Endothelial cell of umbilical vein (primary cell): ENCODE measurements at regions not wholly inside any gene's neighbourhood (a gene's known extent, or its start where the extent isn't known, plus 50 kb on each side); places are given as distances from the start of the nearest gene placed in this dataset.

ENCODE experiments used
- CTCF ChIP-seq, 2 donors: IDR thresholded peaks; 1 replicate in 1 of 2; 2 replicates in 1 of 2; pipeline ENCODE4 v1.5.1; 2011; ENCODE audit warnings: low read length in 2 of 2, mild to moderate bottlenecking in 2 of 2, moderate library complexity in 2 of 2, control low read depth in 1 of 2, inconsistent platforms in 1 of 2, low read depth in 1 of 2; ENCODE audit not compliant: insufficient read depth in 1 of 2; ENCODE audit errors: extremely low read depth in 1 of 2
- EZH2 ChIP-seq: IDR thresholded peaks from 2 replicates; pipeline ENCODE4 v1.6.1; 2012; ENCODE audit warnings: borderline replicate concordance, low read depth, mild to moderate bottlenecking, moderate library complexity, low read length, inconsistent platforms; ENCODE audit not compliant: severe bottlenecking
- POLR2A ChIP-seq: IDR thresholded peaks from 2 replicates; pipeline ENCODE4 v1.6.1; 2012; ENCODE audit warnings: low read depth, mild to moderate bottlenecking, control low read depth, low read length

- no peak for TF ChIP-seq POLR2A
- TF ChIP-seq CTCF (IDR thresholded peaks at IDR 0.05; ENCODE audit: extremely low read depth in 1 of 2, insufficient read depth in 1 of 2, low read depth in 1 of 2, low read length in 2 of 2) = no peak
- TF ChIP-seq EZH2 = no peak
Observed at GRCh38 chrX:102846544-102847236, 90.4 kb upstream of the RAB40AL start.
